ENCODE measurements at regions not wholly inside any gene's neighbourhood (a gene's known extent, or its start where the extent isn't known, plus 50 kb on each side); places are given as distances from the start of the nearest gene placed in this dataset.

GRCh38 chr6:170102038-170102437 is 188.8 kb downstream of the DLL1 start:
- TF ChIP-seq, protein P1, sequence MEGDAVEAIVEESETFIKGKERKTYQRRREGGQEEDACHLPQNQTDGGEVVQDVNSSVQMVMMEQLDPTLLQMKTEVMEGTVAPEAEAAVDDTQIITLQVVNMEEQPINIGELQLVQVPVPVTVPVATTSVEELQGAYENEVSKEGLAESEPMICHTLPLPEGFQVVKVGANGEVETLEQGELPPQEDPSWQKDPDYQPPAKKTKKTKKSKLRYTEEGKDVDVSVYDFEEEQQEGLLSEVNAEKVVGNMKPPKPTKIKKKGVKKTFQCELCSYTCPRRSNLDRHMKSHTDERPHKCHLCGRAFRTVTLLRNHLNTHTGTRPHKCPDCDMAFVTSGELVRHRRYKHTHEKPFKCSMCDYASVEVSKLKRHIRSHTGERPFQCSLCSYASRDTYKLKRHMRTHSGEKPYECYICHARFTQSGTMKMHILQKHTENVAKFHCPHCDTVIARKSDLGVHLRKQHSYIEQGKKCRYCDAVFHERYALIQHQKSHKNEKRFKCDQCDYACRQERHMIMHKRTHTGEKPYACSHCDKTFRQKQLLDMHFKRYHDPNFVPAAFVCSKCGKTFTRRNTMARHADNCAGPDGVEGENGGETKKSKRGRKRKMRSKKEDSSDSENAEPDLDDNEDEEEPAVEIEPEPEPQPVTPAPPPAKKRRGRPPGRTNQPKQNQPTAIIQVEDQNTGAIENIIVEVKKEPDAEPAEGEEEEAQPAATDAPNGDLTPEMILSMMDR (IDR thresholded peaks at IDR 0.05) = no peak
- intact Hi-C loops (cut with DNase I) = no loop called here
- Histone ChIP-seq H3K27ac (no peak overlapping the region), H3K36me3 (no peaks in the 10 kb centered on the region), H3K9me3 (no peaks in the 10 kb centered on the region), H3K27me3 (no peaks in the 10 kb centered on the region), H3K4me3 (no peak overlapping the region), H3K4me1 (peaks cover 0 to 1% of the 10 kb centered on the region in 2 donors)
- DNase-seq (ENCODE audit: low spot score in 2 of 2) = peak in 1 of 2 donors; percentile 11

DNA sequence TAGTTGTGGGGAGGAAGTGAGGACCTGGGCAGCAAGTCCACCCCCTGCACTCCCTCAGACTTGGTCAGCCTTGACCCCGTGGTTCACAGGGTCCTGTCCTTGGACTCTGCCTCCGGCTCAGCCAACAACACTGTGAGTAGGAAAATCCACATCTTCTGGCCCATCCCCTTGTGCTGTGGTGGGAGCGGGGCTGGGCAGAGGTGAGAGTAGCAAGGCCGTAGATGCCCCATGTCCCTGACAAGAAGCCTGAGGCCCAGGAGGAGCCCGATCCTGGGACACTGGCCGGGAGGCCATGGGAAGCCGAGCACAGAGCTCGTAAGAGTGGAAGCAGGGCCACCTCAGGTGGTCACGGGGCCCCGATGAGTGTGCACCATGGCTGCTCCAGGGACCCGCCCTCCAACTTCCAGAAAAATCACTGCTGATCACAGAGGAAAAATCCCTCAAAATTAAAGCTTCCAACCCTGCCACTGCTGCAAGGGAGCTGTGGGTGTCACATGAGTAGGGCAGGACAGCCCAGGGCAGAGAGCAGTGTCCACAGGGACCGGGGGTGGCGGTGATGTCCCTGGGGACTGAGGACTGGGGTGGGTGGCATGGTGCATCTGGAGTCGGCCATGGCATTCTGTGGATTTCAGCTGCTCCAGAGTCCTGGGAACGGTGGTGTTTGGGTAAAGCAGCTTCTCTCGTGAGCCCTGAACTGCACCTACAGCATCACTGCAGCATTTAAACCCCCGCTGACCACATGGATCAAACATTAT is 189.4 kb downstream of the DLL1 start:
- peak in 1 of 2 donors; percentile 51 for DNase-seq (ENCODE audit: low spot score in 2 of 2)
- Histone ChIP-seq H3K27ac (no peak overlapping the region), H3K27me3 (no peaks in the 10 kb centered on the region), H3K4me1 (peaks cover 0 to 3% of the 10 kb centered on the region in 2 donors), H3K36me3 (no peaks in the 10 kb centered on the region), H3K4me3 (no peak overlapping the region), H3K9me3 (no peaks in the 10 kb centered on the region)
- intact Hi-C loops (cut with DNase I) = no loop called here
- TF ChIP-seq, protein P1 (IDR thresholded peaks at IDR 0.05) = no peak

- Histone ChIP-seq H3K27ac (no peak overlapping the region), H3K4me3 (no peak overlapping the region), H3K36me3 (no peaks in the 10 kb centered on the region), H3K27me3 (no peaks in the 10 kb centered on the region), H3K4me1 (peaks cover 0 to 6% of the 10 kb centered on the region in 2 donors), H3K9me3 (no peaks in the 10 kb centered on the region)
- intact Hi-C loops (cut with DNase I) = no loop called here
- DNase-seq (ENCODE audit: low spot score in 2 of 2) = peak in 1 of 2 donors; percentile 13
- TF ChIP-seq, protein P1 (IDR thresholded peaks at IDR 0.05) = no peak
These were observed 190.8 kb downstream of the DLL1 start for GRCh38 chr6:170100046-170100445.

DNA sequence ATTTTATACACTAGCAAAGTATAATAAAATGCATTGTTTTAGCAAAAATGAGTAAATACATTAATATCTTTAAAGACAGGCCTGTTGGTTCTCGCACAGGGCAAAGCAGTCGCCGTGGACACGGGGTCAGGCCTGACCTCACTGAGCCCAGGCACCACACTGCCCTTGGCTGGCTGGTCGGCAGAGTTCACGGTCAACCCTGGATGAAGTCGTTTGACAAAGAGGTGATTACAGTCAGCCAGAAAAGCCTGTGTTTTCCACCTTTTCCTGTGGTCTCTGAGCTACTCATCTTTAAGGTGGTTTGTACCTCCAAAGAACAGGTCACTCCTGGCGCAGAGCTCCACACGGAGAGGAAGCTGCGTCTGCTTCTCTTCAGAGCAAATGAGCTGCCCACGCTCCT is 191.5 kb downstream of the DLL1 start:
- Histone ChIP-seq H3K9me3 (no peaks in the 10 kb centered on the region), H3K4me3 (no peak overlapping the region), H3K36me3 (no peaks in the 10 kb centered on the region), H3K27me3 (no peaks in the 10 kb centered on the region), H3K4me1 (peaks cover 0 to 6% of the 10 kb centered on the region in 2 donors), H3K27ac (no peak overlapping the region)
- intact Hi-C loops (cut with DNase I) = no loop called here
- peak in 1 of 2 donors; percentile 25 for DNase-seq (ENCODE audit: low spot score in 2 of 2)
- TF ChIP-seq, protein P1 (IDR thresholded peaks at IDR 0.05) = no peak

GRCh38 chr6:170098428-170099170 is 192.3 kb downstream of the DLL1 start:
- Histone ChIP-seq H3K27ac (no peak overlapping the region), H3K36me3 (no peaks in the 10 kb centered on the region), H3K4me3 (no peak overlapping the region), H3K4me1 (peaks cover 0 to 6% of the 10 kb centered on the region in 2 donors), H3K9me3 (no peaks in the 10 kb centered on the region), H3K27me3 (no peaks in the 10 kb centered on the region)
- intact Hi-C loops (cut with DNase I) = no loop called here
- TF ChIP-seq, protein P1 (IDR thresholded peaks at IDR 0.05) = no peak
- peak in 1 of 2 donors; percentile 54 for DNase-seq (ENCODE audit: low spot score in 2 of 2)
